IPS DF 6.9 (cell line): ENCODE measurements at regions not wholly inside any gene's neighbourhood (a gene's known extent, or its start where the extent isn't known, plus 50 kb on each side); places are given as distances from the start of the nearest gene placed in this dataset.

Source experiments
- DNase-seq: peaks from one replicate; pipeline ENCODE4 v3.0.0-alpha.2; 2013; ENCODE audit warnings: low read depth, low spot score
- H3K27ac ChIP-seq: one replicate; pipeline ENCODE4 v1.5.1; 2013; ENCODE audit warnings: low read length, control low read depth
- H3K27me3 ChIP-seq: 2 replicates; pipeline ENCODE4 v1.6.1; 2013; ENCODE audit warnings: mild to moderate bottlenecking, low read length; ENCODE audit not compliant: control insufficient read depth, insufficient read depth
- H3K36me3 ChIP-seq: 2 replicates; pipeline ENCODE4 v1.6.1; 2013; ENCODE audit warnings: low read length; ENCODE audit not compliant: control insufficient read depth, insufficient read depth
- H3K4me1 ChIP-seq: 2 replicates; pipeline ENCODE4 v1.6.1; 2013; ENCODE audit warnings: low read length; ENCODE audit not compliant: control insufficient read depth, insufficient read depth
- H3K4me3 ChIP-seq: 2 replicates; pipeline ENCODE4 v1.5.1; 2013; ENCODE audit warnings: mild to moderate bottlenecking, low read length
- H3K9me3 ChIP-seq: 2 replicates; pipeline ENCODE4 v1.6.1; 2013; ENCODE audit warnings: low read length, inconsistent platforms; ENCODE audit not compliant: control insufficient read depth, insufficient read depth
- WGBS: extraction: QIAGEN DNeasy Blood & Tissue Kit; methylation state at CpG from one replicate; pipeline ENCODE4 v1.1.7; 2013; ENCODE audit warnings: mixed read lengths, missing lambda C conversion rate; ENCODE audit not compliant: insufficient read length, insufficient coverage; 5-methylcytosine and 5-hydroxymethylcytosine counted together

- H3K4me3 ChIP-seq = no peak overlapping the region
- no CpG with 5 or more reads among the region's 10 CpGs for WGBS
- H3K27ac ChIP-seq = no peak overlapping the region
- no peaks in the 10 kb centered on the region for H3K36me3 ChIP-seq
- DNase-seq = no peak
- H3K4me1 ChIP-seq = no peaks in the 10 kb centered on the region
- no peaks in the 10 kb centered on the region for H3K9me3 ChIP-seq
- no peaks in the 10 kb centered on the region for H3K27me3 ChIP-seq
These were observed 575.8 kb upstream of the ZNF462 start for GRCh38 chr9:106287091-106287631.

DNA sequence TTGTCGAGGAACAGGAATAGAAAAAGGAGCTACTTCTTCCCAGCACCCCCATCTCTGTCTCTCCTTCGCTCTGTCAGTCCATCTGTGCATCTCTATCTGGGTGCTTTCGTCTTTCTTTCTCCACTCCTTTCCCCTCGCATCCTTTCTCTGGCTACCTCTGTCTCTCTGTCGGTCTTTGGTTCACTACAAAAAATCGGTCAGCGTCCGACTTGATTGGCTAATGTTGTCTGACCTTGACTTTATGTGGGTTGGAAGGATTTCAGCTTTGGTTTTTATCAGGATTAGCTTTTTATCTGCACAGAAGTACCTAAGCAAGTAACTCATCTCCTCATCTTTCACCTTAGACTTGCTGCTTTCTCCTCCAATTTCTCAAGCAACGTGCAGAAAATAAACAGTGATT is 575.2 kb upstream of the ZNF462 start:
- no peak for DNase-seq
- no peak overlapping the region for H3K4me3 ChIP-seq
- no peaks in the 10 kb centered on the region for H3K9me3 ChIP-seq
- H3K27ac ChIP-seq = no peak overlapping the region
- no peaks in the 10 kb centered on the region for H3K4me1 ChIP-seq
- WGBS = no CpG with 5 or more reads among the region's 9 CpGs
- H3K27me3 ChIP-seq = no peaks in the 10 kb centered on the region
- no peaks in the 10 kb centered on the region for H3K36me3 ChIP-seq

- Histone ChIP-seq H3K9me3 (no peaks in the 10 kb centered on the region), H3K4me3 (no peak overlapping the region), H3K27ac (no peak overlapping the region), H3K4me1 (no peaks in the 10 kb centered on the region), H3K36me3 (no peaks in the 10 kb centered on the region), H3K27me3 (no peaks in the 10 kb centered on the region)
- DNase-seq = no peak
- WGBS = no CpG with 5 or more reads among the region's 8 CpGs
These were observed 574.3 kb upstream of the ZNF462 start for GRCh38 chr9:106288689-106289088.

- WGBS = no CpG with 5 or more reads among the region's 2 CpGs
- H3K27ac ChIP-seq = no peak overlapping the region
- no peaks in the 10 kb centered on the region for H3K27me3 ChIP-seq
- H3K36me3 ChIP-seq = no peaks in the 10 kb centered on the region
- DNase-seq = no peak
- no peaks in the 10 kb centered on the region for H3K9me3 ChIP-seq
- H3K4me3 ChIP-seq = no peak overlapping the region
- H3K4me1 ChIP-seq = no peaks in the 10 kb centered on the region
These were observed 571.2 kb upstream of the ZNF462 start for GRCh38 chr9:106291786-106292185.

DNA sequence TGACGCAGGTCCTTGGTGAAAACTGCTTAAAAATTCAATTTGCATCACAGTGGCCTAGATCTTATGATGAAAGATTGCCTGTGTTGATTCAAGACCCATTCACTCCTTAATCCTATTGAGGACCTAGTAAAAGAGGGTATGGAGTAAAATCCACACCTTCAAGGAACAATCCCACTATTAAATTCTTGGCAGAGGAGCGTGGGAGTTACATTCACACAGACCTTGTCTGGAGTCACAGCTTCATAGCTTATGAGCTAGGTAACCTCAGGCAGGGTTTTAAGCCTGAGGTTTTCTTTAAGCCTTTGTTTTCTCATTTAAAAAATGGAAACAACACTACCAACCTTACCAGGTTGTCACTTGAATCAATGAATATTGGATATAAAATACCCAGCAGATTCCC is 566.5 kb upstream of the ZNF462 start:
- Histone ChIP-seq H3K36me3 (no peaks in the 10 kb centered on the region), H3K27ac (no peak overlapping the region), H3K27me3 (no peaks in the 10 kb centered on the region), H3K9me3 (no peaks in the 10 kb centered on the region), H3K4me3 (no peak overlapping the region), H3K4me1 (no peaks in the 10 kb centered on the region)
- DNase-seq = no peak
- no CpG with 5 or more reads among the region's 2 CpGs for WGBS

DNA sequence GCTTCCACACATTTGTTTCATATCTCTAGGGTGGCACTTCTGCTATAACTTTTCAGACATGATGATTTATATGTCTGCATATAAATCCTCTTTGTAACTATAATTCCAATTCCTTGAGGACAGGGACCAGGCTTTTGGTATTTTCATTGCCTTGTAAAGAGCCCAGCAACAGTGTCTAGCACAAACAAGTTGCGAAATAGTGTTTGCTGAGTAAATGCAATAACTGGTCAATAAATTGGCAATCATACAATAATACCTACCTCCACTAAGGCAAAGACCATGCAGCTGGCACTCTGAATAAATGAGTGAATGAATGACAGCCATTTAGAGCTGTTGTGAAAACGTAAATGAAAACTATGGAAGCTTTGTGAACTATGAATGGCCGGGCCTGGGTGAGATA is 564.0 kb upstream of the ZNF462 start:
- Histone ChIP-seq H3K36me3 (no peaks in the 10 kb centered on the region), H3K27ac (no peak overlapping the region), H3K27me3 (no peaks in the 10 kb centered on the region), H3K4me3 (no peak overlapping the region), H3K9me3 (no peaks in the 10 kb centered on the region), H3K4me1 (no peaks in the 10 kb centered on the region)
- no peak for DNase-seq
- no CpG with 5 or more reads among the region's 3 CpGs for WGBS

- H3K4me1 ChIP-seq = no peaks in the 10 kb centered on the region
- H3K27ac ChIP-seq = no peak overlapping the region
- H3K4me3 ChIP-seq = no peak overlapping the region
- no peaks in the 10 kb centered on the region for H3K36me3 ChIP-seq
- no peak for DNase-seq
- H3K9me3 ChIP-seq = no peaks in the 10 kb centered on the region
- H3K27me3 ChIP-seq = no peaks in the 10 kb centered on the region
- WGBS = no CpG with 5 or more reads among the region's 4 CpGs
These were observed 558.5 kb upstream of the ZNF462 start for GRCh38 chr9:106304401-106304920.

DNA sequence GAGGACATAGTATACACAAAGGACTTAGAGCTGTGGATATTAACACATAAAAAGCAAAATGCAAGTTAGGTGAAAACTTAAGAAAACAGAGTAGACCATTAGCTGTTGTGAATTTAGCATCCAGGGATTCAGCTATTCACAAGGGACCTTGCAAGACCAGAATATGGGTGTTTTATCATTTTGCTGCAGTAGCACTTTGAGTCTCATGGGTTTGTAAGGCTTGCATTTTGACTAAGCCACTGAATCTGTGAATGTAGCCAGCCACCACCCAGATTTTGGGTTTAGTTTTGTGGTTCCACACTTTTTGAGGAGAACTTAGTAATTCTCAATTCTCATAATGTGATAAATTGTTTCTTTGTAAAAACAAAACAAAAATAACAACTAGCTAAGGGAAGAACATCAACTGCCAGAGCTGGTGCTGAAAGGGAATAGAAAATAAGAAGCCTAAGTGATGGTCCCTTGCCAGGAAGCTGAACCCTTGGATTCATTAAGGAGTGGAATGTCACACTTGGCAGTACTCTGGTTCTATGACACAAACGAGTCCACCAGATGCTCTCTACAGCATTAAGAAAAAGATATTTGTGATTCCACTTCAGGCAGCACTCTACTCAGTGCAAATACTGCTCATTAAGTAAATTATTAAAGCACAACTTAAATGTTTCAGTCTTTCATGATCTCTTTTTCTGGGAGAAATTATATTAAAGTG is 557.4 kb upstream of the ZNF462 start:
- Histone ChIP-seq H3K27me3 (no peaks in the 10 kb centered on the region), H3K4me1 (no peaks in the 10 kb centered on the region; the same call in 1 of the 2 replicates), H3K36me3 (no peaks in the 10 kb centered on the region), H3K27ac (no peak overlapping the region), H3K9me3 (no peaks in the 10 kb centered on the region), H3K4me3 (no peak overlapping the region)
- no CpG with 5 or more reads among the region's 1 CpG for WGBS
- DNase-seq = no peak

GRCh38 chr9:106307670-106308069 is 555.3 kb upstream of the ZNF462 start:
- Histone ChIP-seq H3K36me3 (no peaks in the 10 kb centered on the region), H3K4me3 (no peak overlapping the region), H3K27ac (no peak overlapping the region), H3K27me3 (no peaks in the 10 kb centered on the region), H3K4me1 (no peaks in the 10 kb centered on the region; the same call in 1 of the 2 replicates), H3K9me3 (no peaks in the 10 kb centered on the region)
- DNase-seq = no peak

DNA sequence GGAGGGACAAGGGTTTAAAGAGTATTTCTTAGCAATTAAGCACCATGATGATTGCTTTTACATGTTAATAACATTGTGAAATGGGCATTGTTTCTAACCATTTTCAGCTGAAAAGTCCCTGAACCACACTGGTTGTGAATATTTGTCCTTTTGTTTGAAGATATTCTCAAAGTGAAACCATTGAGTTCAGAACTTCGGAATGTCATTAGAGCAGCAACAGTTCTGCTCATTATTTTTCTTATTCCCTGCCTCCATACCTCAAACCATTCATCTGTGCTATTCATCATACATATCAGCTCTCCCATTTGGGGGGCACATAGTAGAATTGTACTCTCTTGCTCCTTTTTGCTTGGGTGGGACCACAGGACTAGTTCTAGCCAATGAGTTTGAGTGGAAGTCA is 553.0 kb upstream of the ZNF462 start:
- no CpG with 5 or more reads among the region's 1 CpG for WGBS
- Histone ChIP-seq H3K27me3 (no peaks in the 10 kb centered on the region), H3K4me3 (no peak overlapping the region), H3K27ac (no peak overlapping the region), H3K36me3 (no peaks in the 10 kb centered on the region), H3K4me1 (no peaks in the 10 kb centered on the region; the same call in 1 of the 2 replicates), H3K9me3 (no peaks in the 10 kb centered on the region)
- DNase-seq = no peak

DNA sequence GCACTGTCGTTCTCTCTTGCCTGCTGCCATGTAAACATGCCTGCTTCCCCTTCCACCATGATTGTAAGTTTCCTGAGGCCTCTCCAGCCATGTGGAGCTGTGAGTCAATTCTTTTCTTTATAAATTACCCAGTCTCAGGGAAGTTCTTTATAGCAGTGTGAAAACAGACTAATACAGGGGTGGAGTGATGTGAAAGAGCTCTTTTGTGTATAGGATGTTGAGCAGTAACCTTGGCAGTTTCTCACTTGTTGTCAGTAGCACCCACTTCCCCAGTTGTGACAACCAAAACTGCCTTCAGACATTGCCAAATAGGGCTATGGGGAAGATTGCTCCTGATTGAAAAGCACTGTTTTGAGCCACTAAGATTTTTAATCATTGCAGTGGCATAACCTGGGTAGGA is 552.2 kb upstream of the ZNF462 start:
- Histone ChIP-seq H3K9me3 (no peaks in the 10 kb centered on the region), H3K27me3 (no peaks in the 10 kb centered on the region), H3K27ac (no peak overlapping the region), H3K4me3 (no peak overlapping the region), H3K4me1 (no peaks in the 10 kb centered on the region; the same call in 1 of the 2 replicates), H3K36me3 (no peaks in the 10 kb centered on the region)
- no peak for DNase-seq
- WGBS = no CpG with 5 or more reads among the region's 1 CpG
